HepG2 (cell line): ENCODE measurements at regions not wholly inside any gene's neighbourhood (a gene's known extent, or its start where the extent isn't known, plus 50 kb on each side); places are given as distances from the start of the nearest gene placed in this dataset.

Experiments
- BRCA1 ChIP-seq: sonication (generic); formaldehyde crosslinking; IDR thresholded peaks from 2 replicates; pipeline ENCODE4 v1.4.0; 2020; ENCODE audit warnings: missing genetic modification reagents
- ELF1 ChIP-seq: sonication (generic); formaldehyde crosslinking; IDR thresholded peaks from 2 replicates; pipeline ENCODE4 v1.4.0; 2020; ENCODE audit warnings: missing genetic modification reagents
- HDAC6 ChIP-seq: fragments of 200-600 bp; sonication (generic); IDR thresholded peaks from 2 replicates; pipeline ENCODE4 v1.7.0; 2017; ENCODE audit warnings: mild to moderate bottlenecking, antibody characterized with exemption, low read length, low read depth
- HNRNPLL ChIP-seq: fragments of 200-400 bp; formaldehyde crosslinking; IDR thresholded peaks from 2 replicates; pipeline ENCODE4 v1.6.1; 2017; ENCODE audit warnings: mild to moderate bottlenecking, low read depth, low read length; ENCODE audit not compliant: poor library complexity, severe bottlenecking
- MNT ChIP-seq: fragments of 450-650 bp; IDR thresholded peaks from 2 replicates; pipeline ENCODE4 v1.6.1; 2016
- POLR2AphosphoS5 ChIP-seq: IDR thresholded peaks from 2 replicates; pipeline ENCODE4 v1.6.1; 2012; ENCODE audit warnings: low read depth, low read length
- PRMT3 ChIP-seq: sonication (generic); formaldehyde crosslinking; IDR thresholded peaks from 2 replicates; pipeline ENCODE4 v1.8.1; 2022; ENCODE audit warnings: low read depth, mild to moderate bottlenecking, moderate library complexity, missing genetic modification reagents, borderline replicate concordance
- TEAD3 ChIP-seq: optimal IDR thresholded peaks from 2 replicates; pipeline ENCODE3; 2016; ENCODE audit warnings: borderline replicate concordance
- ZHX2 ChIP-seq, 2 experiments: sonication (generic) in 1 of 2; formaldehyde crosslinking in 1 of 2; IDR thresholded peaks; 2 replicates each; pipeline versions ENCODE4 v1.6.1 to v1.9.0; 2014 to 2022; ENCODE audit warnings: antibody characterized with exemption in 1 of 2, borderline replicate concordance in 1 of 2, inconsistent platforms in 1 of 2, low read depth in 1 of 2, missing genetic modification reagents in 1 of 2
- ZNF12 ChIP-seq: sonication (generic); formaldehyde crosslinking; IDR thresholded peaks from 2 replicates; pipeline ENCODE4 v1.5.0; 2020; ENCODE audit warnings: missing genetic modification reagents
- ZNF713 ChIP-seq: sonication (generic); formaldehyde crosslinking; IDR thresholded peaks from 2 replicates; pipeline ENCODE4 v1.4.0; 2020; ENCODE audit warnings: mild to moderate bottlenecking, missing genetic modification reagents
- ZNF768 ChIP-seq: sonication (generic); formaldehyde crosslinking; IDR thresholded peaks from 2 replicates; pipeline ENCODE4 v1.4.0; 2020; ENCODE audit warnings: missing genetic modification reagents
- TF ChIP-seq, protein P1 (sequence below): sonication (generic); formaldehyde crosslinking; IDR thresholded peaks from 2 replicates; pipeline ENCODE4 v1.5.0; 2020; ENCODE audit warnings: mild to moderate bottlenecking, missing genetic modification reagents, moderate library complexity

DNA sequence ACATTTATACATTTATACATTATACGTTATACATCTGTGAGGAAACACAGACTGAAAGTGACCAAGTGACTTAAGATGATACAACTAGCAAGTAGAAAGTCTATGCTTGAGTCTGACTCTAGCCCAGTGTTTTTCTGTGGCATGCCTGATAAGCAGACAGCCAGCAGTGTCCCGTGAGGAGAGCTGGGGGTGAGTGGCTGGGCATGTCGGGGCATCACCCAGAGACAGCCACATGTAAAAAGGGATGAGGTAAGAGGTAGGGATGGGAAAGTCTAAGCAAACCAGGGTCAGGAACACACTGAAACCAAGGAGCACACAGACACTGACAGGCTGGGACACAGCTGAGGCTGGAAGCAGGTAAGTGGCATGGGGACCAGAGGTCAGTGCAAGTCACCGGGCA is 333.2 kb downstream of the FOXO1 start:
- TF ChIP-seq ELF1 (no peak), HDAC6 (no peak), BRCA1 (CRISPR knock-in tag) (no peak), ZNF768 (CRISPR knock-in tag) (no peak), TEAD3 (CRISPR knock-in tag) (no peak), MNT (no peak), ZHX2 (IDR thresholded peaks at IDR 0.05; ENCODE audit: low read depth) (no peak), ZHX2 (CRISPR knock-in tag; IDR thresholded peaks at IDR 0.05; ENCODE audit: borderline replicate concordance) (no peak), HNRNPLL (no peak), ZNF713 (no peak), ZNF12 (no peak), POLR2AphosphoS5 (no peak), PRMT3 (no peak)
- TF ChIP-seq, protein P1, sequence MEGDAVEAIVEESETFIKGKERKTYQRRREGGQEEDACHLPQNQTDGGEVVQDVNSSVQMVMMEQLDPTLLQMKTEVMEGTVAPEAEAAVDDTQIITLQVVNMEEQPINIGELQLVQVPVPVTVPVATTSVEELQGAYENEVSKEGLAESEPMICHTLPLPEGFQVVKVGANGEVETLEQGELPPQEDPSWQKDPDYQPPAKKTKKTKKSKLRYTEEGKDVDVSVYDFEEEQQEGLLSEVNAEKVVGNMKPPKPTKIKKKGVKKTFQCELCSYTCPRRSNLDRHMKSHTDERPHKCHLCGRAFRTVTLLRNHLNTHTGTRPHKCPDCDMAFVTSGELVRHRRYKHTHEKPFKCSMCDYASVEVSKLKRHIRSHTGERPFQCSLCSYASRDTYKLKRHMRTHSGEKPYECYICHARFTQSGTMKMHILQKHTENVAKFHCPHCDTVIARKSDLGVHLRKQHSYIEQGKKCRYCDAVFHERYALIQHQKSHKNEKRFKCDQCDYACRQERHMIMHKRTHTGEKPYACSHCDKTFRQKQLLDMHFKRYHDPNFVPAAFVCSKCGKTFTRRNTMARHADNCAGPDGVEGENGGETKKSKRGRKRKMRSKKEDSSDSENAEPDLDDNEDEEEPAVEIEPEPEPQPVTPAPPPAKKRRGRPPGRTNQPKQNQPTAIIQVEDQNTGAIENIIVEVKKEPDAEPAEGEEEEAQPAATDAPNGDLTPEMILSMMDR (CRISPR knock-in tag) = no peak
